Esophagus muscularis mucosa (tissue), 4 donors: ENCODE measurements at regions not wholly inside any gene's neighbourhood (a gene's known extent, or its start where the extent isn't known, plus 50 kb on each side); places are given as distances from the start of the nearest gene placed in this dataset.

ENCODE experiments used
- CTCF ChIP-seq, 3 experiments: fragments of 200-600 bp in 2 of 3; fragments of 450-650 bp in 1 of 3; sonication (generic) in 2 of 3; IDR thresholded peaks; one replicate each; pipeline ENCODE4 v1.5.1; 2017 to 2019; ENCODE audit warnings: antibody characterized with exemption in 3 of 3, mild to moderate bottlenecking in 2 of 3, moderate library complexity in 1 of 3
- EP300 ChIP-seq: sonication (generic); formaldehyde crosslinking; IDR thresholded peaks from one replicate; pipeline ENCODE4 v1.6.1; 2017; ENCODE audit warnings: antibody characterized with exemption
- POLR2A ChIP-seq: fragments of 450-650 bp; IDR thresholded peaks from one replicate; pipeline ENCODE4 v1.6.1; 2017; ENCODE audit warnings: antibody characterized with exemption, moderate library complexity, mild to moderate bottlenecking, low read depth
- POLR2AphosphoS5 ChIP-seq, 2 donors: sonication (generic); formaldehyde crosslinking; IDR thresholded peaks; one replicate each; pipeline ENCODE4 v1.6.1; 2017; ENCODE audit warnings: antibody characterized with exemption in 2 of 2

- TF ChIP-seq CTCF (IDR thresholded peaks at IDR 0.05) (no peak), POLR2AphosphoS5 (IDR thresholded peaks at IDR 0.05) (no peak), EP300 (no peak), POLR2A (no peak)
Measured at GRCh38 chrX:39164212-39164611, 363.0 kb downstream of the MID1IP1 start.
